ENCODE measurements at regions not wholly inside any gene's neighbourhood (a gene's known extent, or its start where the extent isn't known, plus 50 kb on each side); places are given as distances from the start of the nearest gene placed in this dataset.

DNA sequence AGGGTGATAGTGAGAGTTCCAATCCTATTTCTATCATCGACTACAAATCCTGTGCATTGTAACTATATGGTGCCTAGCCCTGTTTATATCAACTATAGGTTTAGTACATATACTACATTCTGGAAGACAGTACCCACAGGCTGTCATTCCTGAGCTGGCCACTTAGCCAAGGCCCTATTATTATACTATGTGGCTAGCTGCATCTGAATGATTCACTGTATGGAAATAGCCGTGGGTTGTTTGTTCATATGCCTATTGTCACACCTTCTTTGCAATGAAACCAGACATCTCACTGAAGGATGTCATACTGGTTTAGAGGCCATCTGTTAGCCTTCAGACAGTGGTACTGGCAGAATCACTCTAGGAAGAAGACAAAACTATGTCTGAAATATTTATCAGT, 62.3 kb upstream of the FSIP2 start:
- TF ChIP-seq, protein P1, sequence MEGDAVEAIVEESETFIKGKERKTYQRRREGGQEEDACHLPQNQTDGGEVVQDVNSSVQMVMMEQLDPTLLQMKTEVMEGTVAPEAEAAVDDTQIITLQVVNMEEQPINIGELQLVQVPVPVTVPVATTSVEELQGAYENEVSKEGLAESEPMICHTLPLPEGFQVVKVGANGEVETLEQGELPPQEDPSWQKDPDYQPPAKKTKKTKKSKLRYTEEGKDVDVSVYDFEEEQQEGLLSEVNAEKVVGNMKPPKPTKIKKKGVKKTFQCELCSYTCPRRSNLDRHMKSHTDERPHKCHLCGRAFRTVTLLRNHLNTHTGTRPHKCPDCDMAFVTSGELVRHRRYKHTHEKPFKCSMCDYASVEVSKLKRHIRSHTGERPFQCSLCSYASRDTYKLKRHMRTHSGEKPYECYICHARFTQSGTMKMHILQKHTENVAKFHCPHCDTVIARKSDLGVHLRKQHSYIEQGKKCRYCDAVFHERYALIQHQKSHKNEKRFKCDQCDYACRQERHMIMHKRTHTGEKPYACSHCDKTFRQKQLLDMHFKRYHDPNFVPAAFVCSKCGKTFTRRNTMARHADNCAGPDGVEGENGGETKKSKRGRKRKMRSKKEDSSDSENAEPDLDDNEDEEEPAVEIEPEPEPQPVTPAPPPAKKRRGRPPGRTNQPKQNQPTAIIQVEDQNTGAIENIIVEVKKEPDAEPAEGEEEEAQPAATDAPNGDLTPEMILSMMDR (IDR thresholded peaks at IDR 0.05), result no peak
- TF ChIP-seq TCF7L2 (IDR thresholded peaks at IDR 0.05; ENCODE audit: low read depth, low read length), result no peak

Data from Panc1 (cell line).